Type B pancreatic cell (in vitro differentiated cells): ENCODE measurements at regions not wholly inside any gene's neighbourhood (a gene's known extent, or its start where the extent isn't known, plus 50 kb on each side); places are given as distances from the start of the nearest gene placed in this dataset.

Source experiments
- DNase-seq: peaks from one replicate; pipeline ENCODE4 v3.0.0; 2021; ENCODE audit warnings: mixed read lengths; ENCODE audit not compliant: unreplicated experiment; ENCODE audit errors: extremely low spot score
- H3K27ac Mint-ChIP-seq: 2 replicates; pipeline ENCODE4 v1.8.0; 2021; ENCODE audit warnings: mild to moderate bottlenecking, mixed read lengths
- H3K27me3 Mint-ChIP-seq: 2 replicates; pipeline ENCODE4 v1.8.0; 2021; ENCODE audit warnings: mixed read lengths
- H3K36me3 Mint-ChIP-seq: 2 replicates; pipeline ENCODE4 v1.8.0; 2021; ENCODE audit warnings: mixed read lengths
- H3K4me1 Mint-ChIP-seq: one replicate; pipeline ENCODE4 v1.8.0; 2021; ENCODE audit warnings: mixed read lengths; ENCODE audit not compliant: unreplicated experiment
- H3K4me3 Mint-ChIP-seq: 2 replicates; pipeline ENCODE4 v1.8.0; 2021; ENCODE audit warnings: mild to moderate bottlenecking, mixed read lengths
- H3K9me3 Mint-ChIP-seq: 2 replicates; pipeline ENCODE4 v1.8.0; 2021; ENCODE audit warnings: mixed read lengths
- CTCF ChIP-seq: fragments of 200-600 bp; sonication (generic); conservative IDR thresholded peaks from 2 replicates; pipeline ENCODE4 v1.5.0; 2021; ENCODE audit warnings: antibody characterized with exemption, mild to moderate bottlenecking

GRCh38 chr16:79523971-79524370 is 76.6 kb downstream of the MAF start:
- TF ChIP-seq CTCF: no peak
- DNase-seq: no peak
- Mint-ChIP-seq H3K4me1 (peaks cover 15% of the 10 kb centered on the region), H3K27me3 (peaks cover 13% of the 10 kb centered on the region), H3K27ac (no peak overlapping the region), H3K36me3 (no peaks in the 10 kb centered on the region), H3K9me3 (peaks cover 13% of the 10 kb centered on the region), H3K4me3 (no peak overlapping the region)

GRCh38 chr16:79519448-79519847 is 81.1 kb downstream of the MAF start:
- H3K4me3 Mint-ChIP-seq: no peak overlapping the region
- H3K9me3 Mint-ChIP-seq: no peaks in the 10 kb centered on the region
- peaks cover 10% of the 10 kb centered on the region for H3K27me3 Mint-ChIP-seq
- no peak for DNase-seq
- peaks cover 11% of the 10 kb centered on the region for H3K4me1 Mint-ChIP-seq
- peak overlapping the region; percentile 26 for H3K27ac Mint-ChIP-seq
- H3K36me3 Mint-ChIP-seq: no peaks in the 10 kb centered on the region
- no peak for TF ChIP-seq CTCF

- DNase-seq: no peak
- Mint-ChIP-seq H3K4me3 (no peak overlapping the region), H3K4me1 (peaks cover 13% of the 10 kb centered on the region), H3K27me3 (peaks cover 9% of the 10 kb centered on the region), H3K36me3 (no peaks in the 10 kb centered on the region), H3K9me3 (no peaks in the 10 kb centered on the region), H3K27ac (no peak overlapping the region)
- TF ChIP-seq CTCF: no peak
These were observed 83.4 kb downstream of the MAF start for GRCh38 chr16:79517156-79517555.

GRCh38 chr16:79510879-79511278 is 89.7 kb downstream of the MAF start:
- no peak overlapping the region for H3K4me3 Mint-ChIP-seq
- H3K9me3 Mint-ChIP-seq: peaks cover 5% of the 10 kb centered on the region
- no peaks in the 10 kb centered on the region for H3K36me3 Mint-ChIP-seq
- DNase-seq: no peak
- H3K4me1 Mint-ChIP-seq: peaks cover 14% of the 10 kb centered on the region
- no peak overlapping the region for H3K27ac Mint-ChIP-seq
- TF ChIP-seq CTCF: no peak
- peaks cover 10% of the 10 kb centered on the region for H3K27me3 Mint-ChIP-seq

GRCh38 chr16:79509906-79510305 is 90.6 kb downstream of the MAF start:
- peaks cover 5% of the 10 kb centered on the region for H3K9me3 Mint-ChIP-seq
- H3K4me3 Mint-ChIP-seq: no peak overlapping the region
- H3K27ac Mint-ChIP-seq: no peak overlapping the region
- peaks cover 14% of the 10 kb centered on the region for H3K27me3 Mint-ChIP-seq
- H3K4me1 Mint-ChIP-seq: peaks cover 14% of the 10 kb centered on the region
- H3K36me3 Mint-ChIP-seq: no peaks in the 10 kb centered on the region
- DNase-seq: no peak
- TF ChIP-seq CTCF: no peak

- DNase-seq: no peak
- no peaks in the 10 kb centered on the region for H3K36me3 Mint-ChIP-seq
These were observed 91.3 kb downstream of the MAF start for GRCh38 chr16:79509211-79509631.

More at GRCh38 chr16:79509211-79509631, 91.3 kb downstream of the MAF start:
- Mint-ChIP-seq H3K27ac (no peak overlapping the region), H3K4me3 (no peak overlapping the region), H3K27me3 (peaks cover 14% of the 10 kb centered on the region), H3K4me1 (peaks cover 14% of the 10 kb centered on the region), H3K9me3 (peaks cover 5% of the 10 kb centered on the region)
- no peak for TF ChIP-seq CTCF
